H1 (cell line): ENCODE measurements at regions not wholly inside any gene's neighbourhood (a gene's known extent, or its start where the extent isn't known, plus 50 kb on each side); places are given as distances from the start of the nearest gene placed in this dataset.

Experiments
- CTCF ChIA-PET: fragments of 300-600 bp; sonication (Branson Sonifier 250); formaldehyde crosslinking; loops from one replicate; lab custom pipeline; 2021; ENCODE audit not compliant: partially characterized antibody; lab: Charles Lee
- POLR2A ChIA-PET: fragments of 300-600 bp; sonication (Branson Sonifier 250); formaldehyde crosslinking; loops from one replicate; lab custom pipeline; 2021; ENCODE audit warnings: inconsistent platforms; ENCODE audit not compliant: partially characterized antibody; lab: Charles Lee
- DNase-seq, 2 experiments: peaks; one replicate each; pipeline versions ENCODE4 v3.0.0 to v3.0.0-alpha.2; 2010 to 2022; ENCODE audit warnings: low spot score in 2 of 2, low read depth in 1 of 2, mixed read lengths in 1 of 2
- FAIRE-seq: peaks from 2 replicates; lab custom pipeline; 2011; peaks lifted over from hg19 to GRCh38; lab: Jason Lieb, UNC
- H2AFZ ChIP-seq: 2 replicates; pipeline ENCODE4 v1.8.1; 2012; ENCODE audit warnings: low read length, inconsistent platforms
- H2AK5ac ChIP-seq: 2 replicates; pipeline ENCODE4 v1.6.1; 2013; ENCODE audit warnings: low read depth, low read length
- H2BK120ac ChIP-seq: replicated peaks from 2 replicates; pipeline ENCODE3; 2013; ENCODE audit warnings: low read depth, low read length, inconsistent platforms
- H2BK12ac ChIP-seq: 2 replicates; pipeline ENCODE4 v1.6.1; 2013; ENCODE audit warnings: low read depth, low read length
- H2BK15ac ChIP-seq: 2 replicates; pipeline ENCODE4 v1.6.1; 2013; ENCODE audit warnings: low read length
- H2BK20ac ChIP-seq: 2 replicates; pipeline ENCODE4 v1.6.1; 2013; ENCODE audit warnings: low read length
- H2BK5ac ChIP-seq: 2 replicates; pipeline ENCODE4 v1.6.1; 2013; ENCODE audit warnings: low read depth, low read length
- H3K14ac ChIP-seq: 2 replicates; pipeline ENCODE4 v1.6.1; 2013; ENCODE audit warnings: inconsistent platforms; ENCODE audit not compliant: insufficient read length
- H3K18ac ChIP-seq: 2 replicates; pipeline ENCODE4 v1.6.1; 2013; ENCODE audit warnings: low read length; ENCODE audit errors: extremely low read depth
- H3K23ac ChIP-seq: 2 replicates; pipeline ENCODE4 v1.6.1; 2013; ENCODE audit warnings: inconsistent platforms; ENCODE audit not compliant: insufficient read length
- H3K23me2 ChIP-seq: 2 replicates; pipeline ENCODE4 v1.6.1; 2013; ENCODE audit warnings: low read depth, low read length
- H3K27ac ChIP-seq: 2 replicates; pipeline ENCODE4 v1.6.1; 2011; ENCODE audit warnings: low read depth, low read length, inconsistent platforms
- H3K27me3 ChIP-seq, 4 experiments: replicated peaks in 1 of 4; 1 replicate in 1 of 4; 2 replicates in 3 of 4; pipeline versions ENCODE4 v1.6.1 to v1.8.1; 2011 to 2013; ENCODE audit warnings: low read length in 3 of 4, mild to moderate bottlenecking in 3 of 4, inconsistent platforms in 2 of 4, mixed read lengths in 2 of 4, moderate library complexity in 1 of 4; ENCODE audit not compliant: control insufficient read depth in 3 of 4, insufficient read depth in 3 of 4; ENCODE audit errors: extremely low read depth in 1 of 4
- H3K36me3 ChIP-seq, 4 experiments: 2 replicates each; pipeline versions ENCODE4 v1.6.1 to v1.8.1; 2011 to 2013; ENCODE audit warnings: mild to moderate bottlenecking in 4 of 4, low read length in 3 of 4, moderate library complexity in 2 of 4, control low read depth in 1 of 4, inconsistent platforms in 1 of 4; ENCODE audit not compliant: insufficient read depth in 4 of 4, control insufficient read depth in 2 of 4
- H3K4ac ChIP-seq: replicated peaks from 2 replicates; pipeline ENCODE3; 2013; ENCODE audit warnings: low read length, low read depth, mixed read lengths, inconsistent platforms; ENCODE audit not compliant: insufficient read length
- H3K4me1 ChIP-seq, 4 experiments: replicated peaks in 1 of 4; 1 replicate in 1 of 4; 2 replicates in 3 of 4; pipeline versions ENCODE4 v1.6.1 to v1.8.1; 2011 to 2013; ENCODE audit warnings: low read length in 3 of 4, inconsistent platforms in 2 of 4, mixed read lengths in 1 of 4; ENCODE audit not compliant: insufficient read depth in 4 of 4, control insufficient read depth in 3 of 4
- H3K4me2 ChIP-seq, 2 experiments: 2 replicates each; pipeline versions ENCODE4 v1.6.1 to v1.8.1; 2011 to 2013; ENCODE audit warnings: low read depth in 2 of 2, low read length in 2 of 2, control low read depth in 1 of 2, inconsistent platforms in 1 of 2, mild to moderate bottlenecking in 1 of 2; ENCODE audit not compliant: insufficient read depth in 1 of 2
- H3K4me3 ChIP-seq, 4 experiments: fragments of 200-600, 300-600 bp in 1 of 4; sonication (generic), shearing (Covaris generic), sonication (Bioruptor Twin) in 1 of 4; 2 replicates each; pipeline versions ENCODE4 v1.5.1 to v1.8.1; 2011 to 2016; ENCODE audit warnings: low read length in 4 of 4, low read depth in 3 of 4, control low read depth in 2 of 4, inconsistent platforms in 2 of 4, mild to moderate bottlenecking in 2 of 4, mixed read lengths in 1 of 4, moderate library complexity in 1 of 4; ENCODE audit not compliant: insufficient read depth in 2 of 4; ENCODE audit errors: extremely low read depth in 1 of 4
- H3K56ac ChIP-seq: replicated peaks from 2 replicates; pipeline ENCODE3; 2013; ENCODE audit warnings: low read depth, mild to moderate bottlenecking, mixed read lengths, low read length, inconsistent platforms; ENCODE audit not compliant: insufficient read length
- H3K79me1 ChIP-seq: 2 replicates; pipeline ENCODE4 v1.6.1; 2013; ENCODE audit warnings: low read depth, low read length, control low read depth
- H3K79me2 ChIP-seq, 2 experiments: 2 replicates each; pipeline versions ENCODE4 v1.6.1 to v1.8.1; 2012 to 2013; ENCODE audit warnings: low read length in 2 of 2, mild to moderate bottlenecking in 2 of 2, inconsistent platforms in 1 of 2; ENCODE audit not compliant: insufficient read depth in 2 of 2, control insufficient read depth in 1 of 2
- H3K9ac ChIP-seq, 4 experiments: replicated peaks in 1 of 4; 1 replicate in 1 of 4; 2 replicates in 3 of 4; pipeline versions ENCODE4 v1.6.1 to v1.8.1; 2011 to 2013; ENCODE audit warnings: low read depth in 3 of 4, low read length in 3 of 4, control low read depth in 2 of 4, mild to moderate bottlenecking in 2 of 4, moderate library complexity in 2 of 4, inconsistent platforms in 1 of 4; ENCODE audit errors: extremely low read depth in 1 of 4
- H3K9me3 ChIP-seq, 2 experiments: 2 replicates each; pipeline versions ENCODE4 v1.6.1 to v1.8.1; 2012 to 2013; ENCODE audit warnings: mild to moderate bottlenecking in 2 of 2, moderate library complexity in 2 of 2, control low read depth in 1 of 2, inconsistent platforms in 1 of 2, low read depth in 1 of 2, low read length in 1 of 2, mixed read lengths in 1 of 2; ENCODE audit not compliant: insufficient read depth in 2 of 2
- H4K20me1 ChIP-seq, 2 experiments: replicated peaks in 1 of 2; 2 replicates each; pipeline versions ENCODE3 to v1.8.1; 2011 to 2013; ENCODE audit warnings: inconsistent platforms in 2 of 2, low read length in 2 of 2, mild to moderate bottlenecking in 1 of 2; ENCODE audit not compliant: insufficient read depth in 2 of 2, control insufficient read depth in 1 of 2
- H4K5ac ChIP-seq: 2 replicates; pipeline ENCODE4 v1.6.1; 2013; ENCODE audit warnings: low read length, low read depth, mixed read lengths, inconsistent platforms; ENCODE audit not compliant: insufficient read length
- H4K8ac ChIP-seq: 2 replicates; pipeline ENCODE4 v1.8.0; 2013; ENCODE audit warnings: mild to moderate bottlenecking, moderate library complexity, low read length, inconsistent platforms; ENCODE audit not compliant: insufficient read depth; ENCODE audit errors: extremely low read depth
- H4K91ac ChIP-seq: replicated peaks from 2 replicates; pipeline ENCODE3; 2013; ENCODE audit warnings: low read length, mixed read lengths, inconsistent platforms; ENCODE audit not compliant: insufficient read length
- BRCA1 ChIP-seq: IDR thresholded peaks from 2 replicates; pipeline ENCODE4 v1.6.1; 2012; ENCODE audit warnings: low read depth, low read length, improper control_type of control experiment
- POLR2AphosphoS5 ChIP-seq: IDR thresholded peaks from 2 replicates; pipeline ENCODE4 v1.6.1; 2011; ENCODE audit warnings: low read depth, low read length
- SP2 ChIP-seq: IDR thresholded peaks from 2 replicates; pipeline ENCODE4 v1.6.1; 2012; ENCODE audit warnings: mild to moderate bottlenecking, low read length, inconsistent platforms
- TAF1 ChIP-seq: IDR thresholded peaks from 2 replicates; pipeline ENCODE4 v1.6.1; 2011; ENCODE audit warnings: mild to moderate bottlenecking, low read depth, low read length
- WGBS, 2 experiments: shearing (Covaris generic) in 1 of 2; methylation state at CpG; one replicate each; pipeline versions ENCODE4 v1.1.6 to v1.1.7; 2013 to 2015; ENCODE audit warnings: low lambda C conversion rate in 2 of 2, mixed read lengths in 2 of 2, inconsistent platforms in 1 of 2, low coverage in 1 of 2, missing lambda C conversion rate in 1 of 2; ENCODE audit not compliant: insufficient replicate concordance in 2 of 2, insufficient coverage in 1 of 2, insufficient read length in 1 of 2; ENCODE audit errors: extremely low coverage in 1 of 2, missing lambda C conversion rate in 1 of 2; 5-methylcytosine and 5-hydroxymethylcytosine counted together
- TF ChIP-seq, protein P1 (sequence below): IDR thresholded peaks from 2 replicates; pipeline ENCODE4 v1.6.1; 2011; ENCODE audit warnings: low read length, improper control_type of control experiment

DNA sequence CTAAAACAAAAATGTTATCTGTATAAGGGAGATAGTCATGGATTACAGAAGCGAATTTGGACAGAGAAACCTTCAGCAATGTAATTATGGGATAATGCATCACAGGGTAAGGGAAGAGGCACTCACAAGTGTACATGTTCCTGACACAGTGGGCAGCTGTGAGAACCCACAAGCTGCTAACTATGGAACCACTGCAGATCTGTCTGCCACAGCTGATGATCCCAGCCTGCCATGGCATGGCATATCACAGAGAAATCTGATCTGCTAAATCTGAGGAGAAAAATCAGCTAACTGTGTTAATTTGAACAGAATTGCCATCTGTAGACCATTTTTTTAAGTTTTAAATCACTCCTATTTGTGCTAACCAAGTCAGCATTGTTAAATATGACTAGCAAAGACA, 786.0 kb upstream of the AMELY start:
- H3K9ac ChIP-seq: no peak overlapping the region
- H4K5ac ChIP-seq: no peak overlapping the region
- H3K27me3 ChIP-seq: no peaks in the 10 kb centered on the region
- H2AK5ac ChIP-seq: no peak overlapping the region
- no peaks in the 10 kb centered on the region for H3K23me2 ChIP-seq
- no peaks in the 10 kb centered on the region for H3K4me1 ChIP-seq
- 88% methylated on average over 1 of the region's 1 CpG; no CpG with 5 or more reads in 1 of the 2 experiments for WGBS, 2 experiments
- no peak overlapping the region for H2BK15ac ChIP-seq
- no peak overlapping the region for H3K18ac ChIP-seq
- H2BK20ac ChIP-seq: no peak overlapping the region
- no peak overlapping the region for H3K56ac ChIP-seq
- H3K79me1 ChIP-seq: no peaks in the 10 kb centered on the region
- H2AFZ ChIP-seq: no peak overlapping the region
- ChIA-PET POLR2A (no interaction called here), CTCF (no interaction called here)
- no peaks in the 10 kb centered on the region for H3K79me2 ChIP-seq
- H3K27ac ChIP-seq: no peak overlapping the region
- no peak overlapping the region for H3K14ac ChIP-seq
- no peak overlapping the region for H3K23ac ChIP-seq
- no peak overlapping the region for H4K8ac ChIP-seq
- TF ChIP-seq BRCA1 (no peak), TAF1 (no peak), POLR2AphosphoS5 (no peak), SP2 (no peak)
- TF ChIP-seq, protein P1, sequence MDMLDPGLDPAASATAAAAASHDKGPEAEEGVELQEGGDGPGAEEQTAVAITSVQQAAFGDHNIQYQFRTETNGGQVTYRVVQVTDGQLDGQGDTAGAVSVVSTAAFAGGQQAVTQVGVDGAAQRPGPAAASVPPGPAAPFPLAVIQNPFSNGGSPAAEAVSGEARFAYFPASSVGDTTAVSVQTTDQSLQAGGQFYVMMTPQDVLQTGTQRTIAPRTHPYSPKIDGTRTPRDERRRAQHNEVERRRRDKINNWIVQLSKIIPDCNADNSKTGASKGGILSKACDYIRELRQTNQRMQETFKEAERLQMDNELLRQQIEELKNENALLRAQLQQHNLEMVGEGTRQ: no peak
- TF ChIP-seq, all 59 proteins: peak for 0
- Histone ChIP-seq H4K20me1 (no peaks in the 10 kb centered on the region), H2BK12ac (no peak overlapping the region), H3K4me2 (no peak overlapping the region), H2BK5ac (no peak overlapping the region), H3K36me3 (no peaks in the 10 kb centered on the region), H3K9me3 (no peaks in the 10 kb centered on the region), H2BK120ac (no peak overlapping the region), H4K91ac (no peak overlapping the region), H3K4ac (no peak overlapping the region), H3K4me3 (no peak overlapping the region)
- FAIRE-seq: no peak
- no peak for DNase-seq
